ENCODE measurements at regions not wholly inside any gene's neighbourhood (a gene's known extent, or its start where the extent isn't known, plus 50 kb on each side); places are given as distances from the start of the nearest gene placed in this dataset.

DNA sequence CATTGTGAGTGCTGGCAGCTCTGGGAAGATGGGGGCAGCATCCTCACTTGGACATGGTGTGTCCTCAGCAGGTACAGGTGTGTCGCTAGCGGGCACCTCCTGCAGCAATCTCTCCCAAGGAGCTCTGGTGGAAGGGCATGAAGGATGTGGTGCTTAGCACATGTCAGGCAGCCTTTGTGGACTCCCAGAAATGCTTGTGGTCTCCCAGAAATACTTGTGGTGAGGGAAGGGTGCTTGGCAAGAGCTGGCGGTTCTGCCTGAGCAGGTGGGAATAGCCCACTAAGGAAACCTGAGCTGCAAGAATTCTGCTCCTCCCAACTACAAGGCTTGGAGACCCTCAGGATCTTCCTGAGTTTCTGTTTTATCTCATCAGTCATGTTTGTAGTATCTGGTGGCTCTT is 371.6 kb downstream of the PRDM2 start:
- Histone ChIP-seq H3K79me2 (ENCODE audit: insufficient read depth, low read length) (no peaks in the 10 kb centered on the region), H4K20me1 (ENCODE audit: insufficient read depth, low read length) (no peaks in the 10 kb centered on the region), H3K4me1 (ENCODE audit: control insufficient read depth in 1 of 2, insufficient read depth in 2 of 2, low read length in 2 of 2) (no peaks in the 10 kb centered on the region), H3K9me3 (replicated peaks in 1 of 2; ENCODE audit: control insufficient read depth in 1 of 2, insufficient read depth in 1 of 2, low read length in 2 of 2) (peaks cover 0 to 3% of the 10 kb centered on the region in 2 donors), H3K9ac (ENCODE audit: insufficient read depth, low read length, poor library complexity, severe bottlenecking) (no peak overlapping the region), H2AFZ (ENCODE audit: insufficient read depth, low read depth, low read length, poor library complexity, severe bottlenecking) (no peak overlapping the region), H3K4me2 (replicated peaks; ENCODE audit: extremely low read depth, low read length, poor library complexity, severe bottlenecking) (no peak overlapping the region), H3K27me3 (ENCODE audit: control insufficient read depth in 2 of 2, insufficient read depth in 2 of 2, low read length in 2 of 2) (no peaks in the 10 kb centered on the region), H3K27ac (ENCODE audit: low read depth in 1 of 2, low read length in 2 of 2) (no peak overlapping the region), H3K4me3 (replicated peaks in 1 of 3; ENCODE audit: low read depth in 2 of 3, low read length in 3 of 3) (no peak overlapping the region), H3K36me3 (replicated peaks in 1 of 2; ENCODE audit: control insufficient read depth in 1 of 2, insufficient read depth in 2 of 2, low read length in 2 of 2) (no peaks in the 10 kb centered on the region)
- TF ChIP-seq, protein P1, sequence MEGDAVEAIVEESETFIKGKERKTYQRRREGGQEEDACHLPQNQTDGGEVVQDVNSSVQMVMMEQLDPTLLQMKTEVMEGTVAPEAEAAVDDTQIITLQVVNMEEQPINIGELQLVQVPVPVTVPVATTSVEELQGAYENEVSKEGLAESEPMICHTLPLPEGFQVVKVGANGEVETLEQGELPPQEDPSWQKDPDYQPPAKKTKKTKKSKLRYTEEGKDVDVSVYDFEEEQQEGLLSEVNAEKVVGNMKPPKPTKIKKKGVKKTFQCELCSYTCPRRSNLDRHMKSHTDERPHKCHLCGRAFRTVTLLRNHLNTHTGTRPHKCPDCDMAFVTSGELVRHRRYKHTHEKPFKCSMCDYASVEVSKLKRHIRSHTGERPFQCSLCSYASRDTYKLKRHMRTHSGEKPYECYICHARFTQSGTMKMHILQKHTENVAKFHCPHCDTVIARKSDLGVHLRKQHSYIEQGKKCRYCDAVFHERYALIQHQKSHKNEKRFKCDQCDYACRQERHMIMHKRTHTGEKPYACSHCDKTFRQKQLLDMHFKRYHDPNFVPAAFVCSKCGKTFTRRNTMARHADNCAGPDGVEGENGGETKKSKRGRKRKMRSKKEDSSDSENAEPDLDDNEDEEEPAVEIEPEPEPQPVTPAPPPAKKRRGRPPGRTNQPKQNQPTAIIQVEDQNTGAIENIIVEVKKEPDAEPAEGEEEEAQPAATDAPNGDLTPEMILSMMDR (IDR thresholded peaks at IDR 0.05) = no peak
- H3K4me3 Mint-ChIP-seq = no peak overlapping the region
- no peaks in the 10 kb centered on the region for H3K4me1 Mint-ChIP-seq
- no peak for DNase-seq
- H3K9me3 Mint-ChIP-seq = peaks cover 0 to 6% (median 0%) of the 10 kb centered on the region in 7 donors
- intact Hi-C loops (cut with micrococcal nuclease) = no loop called here
- H3K27ac Mint-ChIP-seq = no peak overlapping the region
- 76% methylated on average over 2 of the region's 3 CpGs for WGBS (ENCODE audit: insufficient coverage)
- H3K36me3 Mint-ChIP-seq = no peaks in the 10 kb centered on the region
- peaks cover 2 to 3% (median 2%) of the 10 kb centered on the region in 3 donors for H3K27me3 Mint-ChIP-seq (ENCODE audit: low read depth in 3 of 3)

DNA sequence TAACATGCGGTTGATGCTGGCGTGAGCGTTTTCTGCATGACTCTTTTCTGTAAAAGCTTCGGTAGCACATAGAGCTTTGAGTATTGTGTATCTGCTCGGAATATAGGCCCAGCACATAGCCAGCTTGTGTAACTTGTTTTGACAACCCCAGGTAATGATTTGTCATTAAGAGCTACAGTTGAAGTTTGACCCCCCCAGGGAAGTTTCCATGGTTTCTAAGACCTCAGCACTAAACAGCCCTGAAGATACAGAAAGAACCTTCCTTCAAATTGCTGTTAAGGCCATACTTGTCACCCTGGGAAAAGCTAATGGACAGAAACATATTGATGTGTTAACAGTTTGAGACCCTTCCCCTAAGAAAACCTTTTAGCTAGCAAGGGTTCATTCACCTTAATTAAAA is 380.7 kb downstream of the PRDM2 start:
- no peak for DNase-seq
- peaks cover 0 to 5% (median 0%) of the 10 kb centered on the region in 7 donors for H3K9me3 Mint-ChIP-seq

More for the DNA sequence above, 380.7 kb downstream of the PRDM2 start:
- Histone ChIP-seq H3K4me1 (ENCODE audit: control insufficient read depth in 1 of 2, insufficient read depth in 2 of 2, low read length in 2 of 2) (no peaks in the 10 kb centered on the region), H2AFZ (ENCODE audit: insufficient read depth, low read depth, low read length, poor library complexity, severe bottlenecking) (no peak overlapping the region), H3K36me3 (replicated peaks in 1 of 2; ENCODE audit: control insufficient read depth in 1 of 2, insufficient read depth in 2 of 2, low read length in 2 of 2) (no peaks in the 10 kb centered on the region), H3K79me2 (ENCODE audit: insufficient read depth, low read length) (no peaks in the 10 kb centered on the region), H3K9ac (ENCODE audit: insufficient read depth, low read length, poor library complexity, severe bottlenecking) (no peak overlapping the region), H4K20me1 (ENCODE audit: insufficient read depth, low read length) (no peaks in the 10 kb centered on the region), H3K4me3 (replicated peaks in 1 of 3; ENCODE audit: low read depth in 2 of 3, low read length in 3 of 3) (no peak overlapping the region), H3K27ac (ENCODE audit: low read depth in 1 of 2, low read length in 2 of 2) (no peak overlapping the region), H3K9me3 (replicated peaks in 1 of 2; ENCODE audit: control insufficient read depth in 1 of 2, insufficient read depth in 1 of 2, low read length in 2 of 2) (no peaks in the 10 kb centered on the region), H3K4me2 (replicated peaks; ENCODE audit: extremely low read depth, low read length, poor library complexity, severe bottlenecking) (no peak overlapping the region), H3K27me3 (ENCODE audit: control insufficient read depth in 2 of 2, insufficient read depth in 2 of 2, low read length in 2 of 2) (no peaks in the 10 kb centered on the region)
- Mint-ChIP-seq H3K27me3 (ENCODE audit: low read depth in 3 of 3) (peaks cover 2 to 4% (median 3%) of the 10 kb centered on the region in 3 donors), H3K27ac (no peak overlapping the region), H3K36me3 (no peaks in the 10 kb centered on the region), H3K4me3 (no peak overlapping the region), H3K4me1 (no peaks in the 10 kb centered on the region)
- intact Hi-C loops (cut with micrococcal nuclease) = no loop called here
- 94% methylated on average over 4 of the region's 5 CpGs for WGBS (ENCODE audit: insufficient coverage)
- TF ChIP-seq, protein P1 (IDR thresholded peaks at IDR 0.05) = no peak
